GM19043 (cell line): ENCODE measurements at regions not wholly inside any gene's neighbourhood (a gene's known extent, or its start where the extent isn't known, plus 50 kb on each side); places are given as distances from the start of the nearest gene placed in this dataset.

Source experiments
- ATAC-seq: cut with Tn5 transposase; IDR thresholded peaks from one replicate; pipeline ENCODE4 v1.9.1; 2021; ENCODE audit warnings: low read depth; ENCODE audit not compliant: unreplicated experiment

- ATAC-seq = no peak
Measured at GRCh38 chr12:77372026-77372425, 306.7 kb upstream of the E2F7 start.

DNA sequence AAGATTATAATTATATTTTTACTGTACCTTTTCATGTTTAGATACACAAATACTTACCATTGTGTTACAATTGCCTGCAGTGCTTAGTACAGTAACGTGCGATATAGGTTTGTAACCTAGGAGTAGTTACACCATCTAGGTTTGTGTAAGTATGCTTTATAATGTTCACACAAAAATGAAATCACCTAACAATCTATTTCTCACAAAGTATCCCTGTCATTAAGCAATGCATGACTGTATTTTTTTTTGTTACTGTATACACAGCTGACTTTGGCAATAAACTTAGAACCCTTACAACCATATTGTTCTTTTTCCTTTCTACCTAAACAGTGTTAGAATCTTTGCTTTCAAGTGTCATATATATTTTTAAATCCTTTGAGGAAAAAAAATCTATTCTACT lies 303.0 kb upstream of the E2F7 start:
- no peak for ATAC-seq

DNA sequence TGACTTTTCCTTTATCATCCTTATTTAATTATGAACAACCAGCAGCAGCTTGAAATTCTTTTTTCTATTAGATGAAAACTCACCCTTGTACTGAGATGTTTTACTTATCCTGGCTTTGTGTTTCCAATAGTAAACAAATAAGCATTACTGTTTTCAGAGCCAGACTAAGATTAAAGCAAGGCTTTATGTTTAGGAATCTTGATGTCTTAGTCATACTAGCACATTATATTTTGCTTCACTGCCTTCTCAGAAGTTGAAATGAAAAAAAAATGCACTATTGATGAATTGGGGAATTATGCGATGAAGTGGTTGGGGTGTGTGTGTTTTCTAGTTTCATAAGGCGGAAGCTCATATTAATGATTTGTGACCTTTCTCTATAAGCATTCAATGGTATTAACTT lies 301.2 kb upstream of the E2F7 start:
- ATAC-seq = no peak

GRCh38 chr12:77364400-77364799 lies 299.0 kb upstream of the E2F7 start:
- ATAC-seq = no peak

DNA sequence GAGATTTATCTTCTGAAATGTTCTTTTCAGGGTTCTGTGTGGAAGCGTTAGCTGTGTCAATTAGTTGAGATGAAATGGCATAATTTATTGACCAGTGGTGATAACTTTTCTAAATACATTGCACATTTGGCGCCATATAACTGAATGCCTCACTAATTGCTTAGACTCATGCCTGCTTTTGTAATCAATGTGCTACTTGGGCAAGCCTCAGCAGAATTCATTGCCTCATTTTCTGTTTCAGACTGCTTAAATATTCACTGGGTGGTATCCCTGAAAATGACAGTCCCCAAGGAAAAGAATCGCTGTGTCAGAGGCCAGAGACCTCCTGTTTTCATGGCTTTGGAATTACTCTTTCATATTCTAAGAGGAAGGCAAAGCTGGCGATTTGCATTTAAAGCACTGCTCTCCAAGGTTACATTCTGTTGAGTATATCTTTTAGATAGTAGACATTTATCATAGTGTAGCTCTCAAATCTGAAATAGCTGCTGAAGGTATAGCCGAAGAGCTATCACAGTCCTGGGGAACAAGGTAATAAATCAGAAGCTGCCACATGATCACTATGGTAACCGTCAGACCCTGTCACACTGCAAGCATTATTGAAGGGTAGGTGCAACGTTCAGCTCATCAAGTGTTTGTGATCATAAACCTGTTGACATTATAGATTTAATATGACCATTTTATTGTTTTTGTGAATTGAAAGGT lies 297.3 kb upstream of the E2F7 start:
- ATAC-seq = no peak

GRCh38 chr12:77357655-77358054 lies 292.3 kb upstream of the E2F7 start:
- ATAC-seq = no peak

DNA sequence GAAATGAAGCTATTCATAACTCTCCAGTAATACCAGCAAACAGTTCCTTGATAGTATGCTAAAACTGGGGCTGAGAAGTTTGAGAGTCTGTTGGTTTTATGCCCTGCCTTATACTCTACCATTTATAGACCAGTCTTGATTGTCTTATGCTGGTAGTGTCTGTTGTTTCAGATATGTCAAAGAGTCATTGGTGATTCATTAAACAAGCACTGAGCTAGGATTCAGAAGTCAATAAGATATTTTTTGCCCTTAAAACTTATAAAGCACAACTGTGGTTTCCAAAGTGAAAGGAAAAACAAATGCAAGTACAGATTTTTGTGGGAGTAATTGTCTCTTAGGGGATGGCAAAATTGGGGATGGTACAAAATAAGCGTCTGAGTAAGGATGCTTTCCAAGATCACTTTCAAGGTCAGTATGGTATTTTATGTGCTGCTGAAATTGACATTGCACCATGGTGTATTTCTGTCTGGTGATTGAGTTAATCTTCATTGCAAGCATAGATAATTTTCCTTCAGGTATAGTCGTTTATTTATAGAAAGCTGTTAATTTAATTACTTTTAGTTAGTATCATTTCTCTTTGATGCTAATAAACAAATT lies 289.5 kb upstream of the E2F7 start:
- no peak for ATAC-seq

- ATAC-seq = no peak
Measured at GRCh38 chr12:77352946-77353345, 287.6 kb upstream of the E2F7 start.

GRCh38 chr12:77351860-77352259 lies 286.5 kb upstream of the E2F7 start:
- no peak for ATAC-seq

GRCh38 chr12:77349689-77350370 lies 284.5 kb upstream of the E2F7 start:
- ATAC-seq = no peak

- ATAC-seq = no peak
Measured at GRCh38 chr12:77347017-77347416, 281.6 kb upstream of the E2F7 start.

DNA sequence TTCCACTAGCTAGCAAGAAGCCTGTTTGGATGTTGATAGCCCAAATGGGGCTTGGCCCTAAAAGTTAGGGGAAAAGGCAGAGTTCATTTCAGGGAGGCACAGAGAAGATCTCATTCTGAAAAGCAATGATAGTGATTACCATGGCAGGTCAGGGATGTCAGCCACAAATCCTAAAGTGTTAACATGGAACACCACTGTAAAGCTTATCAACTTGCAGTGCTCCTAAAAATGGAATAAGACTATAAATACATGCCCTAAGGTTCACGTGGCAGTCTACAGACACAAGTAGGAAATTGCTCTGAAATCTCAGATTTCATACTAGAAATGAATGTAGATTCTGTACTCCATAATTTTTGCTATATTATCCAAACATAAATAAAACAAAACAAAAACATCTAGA lies 280.0 kb upstream of the E2F7 start:
- ATAC-seq = no peak

DNA sequence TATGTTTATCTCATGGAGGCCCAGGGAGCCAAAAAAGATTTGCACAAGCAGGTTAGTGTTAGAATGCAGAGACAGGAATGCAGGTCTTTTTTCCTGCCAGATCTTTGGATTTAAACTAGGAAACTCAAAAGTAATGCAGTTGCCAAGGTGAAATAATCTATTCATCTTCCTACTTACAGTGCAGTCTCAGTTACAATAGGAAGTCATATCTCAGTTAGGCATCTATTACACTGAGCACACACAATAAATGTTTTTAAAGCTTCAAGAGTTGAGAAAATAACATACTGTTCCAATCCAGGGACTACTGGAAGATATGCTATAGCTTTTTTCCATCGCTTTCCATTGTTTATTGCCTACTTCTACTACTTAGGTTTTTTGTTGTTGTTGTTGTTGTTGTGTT lies 279.3 kb upstream of the E2F7 start:
- no peak for ATAC-seq

GRCh38 chr12:77343291-77343690 lies 277.9 kb upstream of the E2F7 start:
- ATAC-seq = no peak

GRCh38 chr12:77342253-77342652 lies 276.9 kb upstream of the E2F7 start:
- ATAC-seq = no peak

- ATAC-seq = no peak
Measured at GRCh38 chr12:77339610-77340009, 274.2 kb upstream of the E2F7 start.

- no peak for ATAC-seq
Measured at GRCh38 chr12:77337362-77337761, 272.0 kb upstream of the E2F7 start.

DNA sequence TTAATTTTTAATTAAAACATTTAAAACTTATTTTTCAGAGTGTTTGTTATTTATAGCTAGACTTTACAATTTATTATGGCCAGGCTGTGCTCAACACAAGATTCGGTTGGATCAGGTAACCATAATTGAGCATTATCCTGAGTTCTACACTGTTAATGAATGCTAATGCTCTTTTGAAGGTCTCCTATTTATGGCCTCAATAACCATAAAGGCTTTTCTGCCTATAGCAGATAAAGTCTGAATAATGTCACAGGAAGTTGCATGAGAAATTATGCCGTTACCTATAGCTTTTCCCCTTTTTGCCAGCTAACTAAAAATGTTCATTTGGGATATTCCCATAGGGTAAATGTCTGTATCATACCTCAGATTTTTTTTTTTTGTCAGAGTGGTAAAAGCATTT lies 269.4 kb upstream of the E2F7 start:
- ATAC-seq = no peak

- no peak for ATAC-seq
Measured at GRCh38 chr12:77328326-77328725, 263.0 kb upstream of the E2F7 start.

DNA sequence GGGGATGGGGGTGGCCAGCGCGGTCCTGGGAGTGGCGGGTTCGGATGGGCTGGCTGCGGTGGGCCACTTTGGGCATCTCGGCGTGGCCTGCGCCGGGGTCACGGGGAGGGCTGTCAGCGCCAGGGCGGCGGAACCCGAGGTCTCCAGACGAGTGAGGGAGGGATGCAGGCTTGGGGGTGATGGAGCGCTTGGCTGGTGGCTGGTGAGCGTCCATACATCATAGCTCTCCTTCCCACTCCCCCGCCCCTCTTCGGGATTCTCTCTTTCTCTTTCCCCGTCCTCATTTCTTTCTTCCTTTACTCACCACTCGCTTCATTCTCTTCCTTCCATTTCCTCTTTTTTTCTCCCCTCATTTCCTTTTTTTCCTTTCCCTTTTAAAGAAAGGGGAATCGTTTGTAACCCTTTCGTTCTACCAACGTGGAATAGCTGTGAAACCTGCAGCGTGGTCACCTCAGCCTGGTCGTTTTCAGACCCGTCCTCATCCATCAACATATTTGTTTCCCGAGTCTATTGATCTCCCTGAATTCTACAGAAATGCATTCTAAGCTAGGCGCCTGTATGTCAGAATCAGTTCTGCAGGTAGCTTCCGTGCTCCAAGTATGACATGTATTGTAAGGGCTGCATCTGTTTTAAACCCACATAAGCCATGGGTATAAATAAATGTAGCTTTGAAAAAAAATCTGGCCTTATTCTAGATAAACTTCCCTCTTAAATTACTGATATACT lies 260.3 kb upstream of the E2F7 start:
- no peak for ATAC-seq

DNA sequence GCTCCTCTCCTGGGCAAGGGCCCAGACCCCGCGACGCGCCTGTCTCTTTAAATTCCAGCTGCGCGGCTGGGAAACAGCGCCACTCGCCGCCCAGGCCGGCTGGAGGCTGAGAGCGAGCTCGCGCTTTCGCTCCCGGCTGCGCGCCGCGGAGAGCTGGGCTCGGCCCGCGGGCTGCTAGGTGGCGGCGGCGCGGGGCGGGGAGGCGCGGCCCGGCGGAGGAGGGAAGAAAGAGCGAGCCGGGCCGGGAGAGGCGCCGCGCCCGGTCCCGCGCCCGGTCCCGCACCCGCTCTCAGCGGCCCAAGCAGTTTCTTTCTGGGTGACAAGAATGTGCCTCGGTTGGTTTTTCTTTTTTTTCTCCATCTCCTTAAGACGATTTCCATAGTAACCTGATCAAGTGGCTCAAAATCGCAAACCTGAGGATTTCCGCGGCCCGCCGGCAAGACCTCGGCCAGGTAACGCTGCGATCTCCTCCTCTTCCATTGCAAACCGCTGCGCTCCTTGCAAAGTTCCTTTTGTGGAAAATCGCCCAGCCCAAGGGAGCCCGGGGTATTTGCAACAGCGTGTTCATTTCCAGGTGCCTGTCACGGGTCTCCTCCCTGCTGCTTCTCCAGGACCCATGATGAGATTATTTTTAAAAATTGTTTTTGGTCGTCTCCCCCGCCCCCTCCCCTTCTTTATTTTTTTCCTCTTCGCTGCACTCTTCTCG lies 259.5 kb upstream of the E2F7 start:
- peak; percentile 95 for ATAC-seq
